NCI-H69 (cell line): ENCODE measurements at regions not wholly inside any gene's neighbourhood (a gene's known extent, or its start where the extent isn't known, plus 50 kb on each side); places are given as distances from the start of the nearest gene placed in this dataset.
"Not testable (repeated sequence)": the region's sequence is repeated elsewhere in the genome, so short reads cannot be mapped to it uniquely, and the experiment has no call there.

Source experiments
- DNase-seq: peaks from one replicate; lab custom pipeline; 2025; lab: John Stamatoyannopoulos, UW

DNA sequence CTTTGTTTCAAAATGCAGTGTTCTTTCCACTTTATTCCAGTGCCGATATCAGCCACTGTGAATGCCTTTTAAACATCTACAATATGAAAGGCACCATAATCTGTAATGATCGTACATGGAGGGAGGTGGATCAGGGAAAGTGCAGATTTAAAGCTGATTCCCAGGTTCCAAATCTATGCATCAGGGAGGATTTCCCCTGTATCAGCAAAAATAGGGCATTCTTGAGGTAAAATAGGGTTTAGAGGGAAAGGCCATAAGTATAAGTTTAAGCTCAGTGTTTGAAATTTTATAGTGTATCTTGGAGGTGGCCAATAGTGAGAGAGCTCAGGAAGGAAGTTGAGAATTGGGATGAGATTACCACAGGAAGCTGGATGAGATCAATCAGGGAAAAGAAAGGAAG, 289.7 kb upstream of the ID4 start:
- DNase-seq, result no peak

DNA sequence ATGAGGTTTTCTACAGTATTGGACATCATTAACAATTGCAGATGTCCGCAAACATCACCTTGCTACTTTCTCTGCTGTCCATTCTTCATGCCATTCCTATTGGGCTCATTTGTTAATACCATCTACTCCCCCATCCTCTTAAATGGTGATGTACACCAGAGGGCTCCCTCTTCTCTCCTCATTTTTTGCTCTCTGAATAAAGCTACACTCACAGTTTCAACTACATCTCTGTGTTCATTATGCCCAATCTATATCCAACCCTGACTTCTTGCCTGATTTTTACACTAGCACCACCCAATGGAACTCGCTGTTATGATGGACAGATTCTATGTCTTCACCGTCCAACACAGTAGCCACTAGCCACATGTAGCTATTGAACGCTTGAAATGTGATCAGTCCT, 288.1 kb upstream of the ID4 start:
- peak; percentile 44 for DNase-seq

DNA sequence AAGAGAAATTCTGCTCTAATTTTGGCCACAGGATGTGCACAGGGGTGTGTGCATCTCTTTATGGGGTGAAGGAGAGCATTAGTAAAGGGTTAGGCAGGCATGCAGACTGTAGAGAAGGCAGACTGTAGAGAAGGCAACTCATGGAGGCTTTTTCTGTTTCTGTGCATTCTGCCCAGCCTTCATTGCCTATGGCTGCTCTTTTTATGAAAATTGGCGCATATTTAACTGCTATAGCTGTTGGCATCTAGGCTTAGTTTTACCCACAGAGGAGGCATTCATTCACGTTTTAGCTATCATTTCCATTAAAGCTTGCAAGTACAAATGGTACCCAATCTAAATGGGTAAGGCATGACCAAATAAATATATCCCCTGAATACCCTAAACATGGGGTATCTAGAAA, 286.8 kb upstream of the ID4 start:
- DNase-seq, result no peak

DNA sequence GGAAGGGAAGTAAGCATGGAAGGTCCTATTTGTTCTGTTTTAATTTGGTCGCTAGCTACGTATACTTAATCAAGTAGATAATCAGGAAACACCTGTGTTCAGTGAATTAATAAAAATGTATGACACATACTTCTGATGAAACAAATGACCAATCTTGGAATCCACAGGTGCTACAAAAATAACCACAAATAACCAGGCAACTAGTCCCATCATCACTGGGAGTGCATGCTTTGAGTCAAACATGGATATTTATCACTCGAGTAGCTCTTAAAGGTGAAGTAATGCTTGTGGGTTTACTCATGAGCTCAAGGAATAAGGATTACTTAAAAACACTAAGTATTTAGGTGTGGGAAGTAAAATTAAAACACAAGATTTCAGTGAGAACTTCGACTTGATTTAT, 285.6 kb upstream of the ID4 start:
- no peak for DNase-seq

DNA sequence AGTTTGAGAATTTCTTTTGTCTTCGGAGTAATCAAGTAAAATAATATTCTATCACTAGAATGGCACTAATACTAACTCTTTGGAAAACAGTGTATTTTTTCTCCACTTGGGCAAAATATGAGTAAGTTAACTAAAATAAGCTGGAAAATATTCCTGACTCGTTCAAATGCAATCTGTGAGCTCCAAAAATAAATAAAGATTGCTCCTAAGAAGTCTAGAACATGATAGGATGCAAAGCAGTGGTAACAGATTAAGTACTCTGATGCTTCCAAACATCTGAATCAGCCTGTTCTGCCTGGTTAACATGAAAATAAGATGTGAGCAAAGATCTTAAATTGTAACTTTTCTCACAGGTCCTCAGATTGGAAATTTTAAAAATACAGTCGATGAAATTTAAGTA, 285.1 kb upstream of the ID4 start:
- DNase-seq, result no peak

DNA sequence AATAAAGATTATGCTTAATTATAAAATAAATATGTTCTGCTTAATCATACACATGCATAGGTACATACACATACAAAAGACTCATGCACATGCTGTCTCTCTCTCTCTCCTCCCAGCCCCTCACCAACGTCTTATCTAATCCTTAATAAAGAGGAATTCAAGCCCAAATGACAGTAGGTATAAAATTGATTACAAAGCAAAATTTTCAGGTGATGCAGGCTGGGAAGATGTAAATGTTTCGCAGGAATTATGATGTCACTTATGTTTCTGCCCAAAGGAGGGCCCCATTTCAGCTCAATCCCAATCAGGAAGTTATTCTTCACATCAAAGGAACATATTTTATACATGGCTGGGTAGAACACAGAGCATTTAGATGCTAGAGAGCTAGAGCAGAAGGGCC, 284.6 kb upstream of the ID4 start:
- no peak for DNase-seq

DNA sequence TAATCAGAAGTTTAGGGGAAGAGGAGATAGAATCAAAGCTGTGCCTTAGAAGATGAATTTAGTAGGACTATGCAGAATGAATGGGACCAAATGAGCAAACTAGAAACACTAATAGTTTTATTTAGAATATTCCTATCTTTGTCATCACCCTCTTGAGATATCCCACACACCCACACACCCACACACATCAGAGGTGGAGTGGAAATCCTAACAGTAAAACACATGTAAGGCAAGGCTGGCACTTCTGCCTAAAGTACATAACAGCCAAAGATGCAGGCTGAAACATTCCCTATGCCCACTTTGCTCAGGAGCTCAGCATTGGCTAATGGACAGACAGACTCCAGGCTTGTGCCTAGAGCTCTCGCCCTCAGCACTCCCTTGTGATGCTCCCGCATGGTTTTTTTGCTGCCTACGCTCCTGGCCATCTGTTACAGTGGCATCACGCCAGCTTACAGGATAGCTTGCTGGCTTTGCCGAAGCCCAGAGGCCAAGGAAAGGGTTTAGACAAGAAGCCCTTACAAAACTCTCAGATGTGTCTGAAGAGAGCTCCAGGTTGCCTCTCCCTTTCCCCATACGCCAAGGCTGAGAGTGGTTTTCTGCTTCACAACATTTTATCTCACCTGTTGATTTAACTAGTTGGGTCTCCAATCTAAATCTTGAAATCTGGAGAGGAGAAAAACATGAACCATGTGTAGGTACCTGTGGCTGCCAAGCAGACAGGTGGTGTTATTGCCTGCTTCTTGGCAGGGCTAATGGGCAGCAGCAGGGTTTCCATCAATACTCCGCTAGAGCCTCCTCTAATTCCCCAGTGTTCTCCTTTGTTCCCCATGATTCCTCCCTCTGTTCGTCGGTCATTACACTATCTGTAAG, 282.6 kb upstream of the ID4 start:
- peak; percentile 100 for DNase-seq

DNA sequence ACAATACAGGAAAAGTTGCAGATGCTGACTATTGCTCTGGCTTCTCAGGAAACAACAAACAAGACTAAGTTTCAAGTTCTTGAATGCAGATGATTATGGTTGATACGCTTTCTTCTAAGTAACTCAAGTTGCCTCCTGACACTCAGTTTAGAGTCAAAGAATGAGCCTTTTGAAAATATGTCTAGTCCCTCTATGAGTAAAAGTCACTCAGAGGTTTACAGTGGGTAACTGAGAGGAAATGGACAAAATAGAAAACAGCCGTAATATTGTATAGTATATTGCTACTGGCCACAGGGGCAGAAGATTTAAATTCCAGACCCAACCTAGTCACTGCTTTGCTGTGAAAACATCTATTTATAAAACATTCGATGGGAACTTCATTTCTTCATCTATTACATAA, 280.0 kb upstream of the ID4 start:
- DNase-seq, result no peak

DNA sequence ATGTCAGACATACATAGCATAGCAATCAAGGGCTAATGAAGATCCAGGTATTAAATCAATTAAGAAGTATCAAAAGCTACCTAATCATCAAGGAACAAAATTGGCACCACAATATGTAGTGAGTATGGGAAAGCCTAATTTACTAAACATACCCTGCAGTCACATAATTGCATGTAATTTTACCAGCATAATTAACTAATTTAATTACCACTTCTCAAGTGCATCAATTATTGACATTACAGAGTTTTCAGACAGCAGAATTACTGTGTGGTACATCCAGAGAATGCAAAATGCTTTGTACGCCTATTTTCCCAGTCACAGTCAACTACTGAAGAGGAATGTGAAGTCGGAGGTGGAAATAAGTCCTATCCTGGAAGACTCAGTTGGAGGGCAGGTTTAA, 279.0 kb upstream of the ID4 start:
- DNase-seq, result peak; percentile 98

DNA sequence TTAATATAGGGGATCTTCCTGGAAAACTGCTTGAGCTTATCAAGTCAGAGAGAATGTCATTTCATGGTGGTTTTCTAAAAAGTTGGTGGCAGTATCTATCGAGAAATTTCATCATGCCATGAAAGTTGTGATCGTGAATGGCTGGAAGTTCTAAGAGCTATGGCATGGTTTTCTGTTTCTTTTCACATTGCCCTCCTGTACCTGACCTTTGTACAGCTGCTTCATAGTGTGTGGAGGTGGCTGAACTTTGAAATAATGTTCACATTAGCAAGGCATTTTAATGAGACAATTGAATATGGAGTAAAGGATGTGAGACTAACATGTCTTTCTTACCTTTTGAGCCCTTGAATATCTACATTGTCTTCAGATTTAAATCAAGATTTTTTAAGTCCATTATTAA, 278.2 kb upstream of the ID4 start:
- DNase-seq, result no peak

DNA sequence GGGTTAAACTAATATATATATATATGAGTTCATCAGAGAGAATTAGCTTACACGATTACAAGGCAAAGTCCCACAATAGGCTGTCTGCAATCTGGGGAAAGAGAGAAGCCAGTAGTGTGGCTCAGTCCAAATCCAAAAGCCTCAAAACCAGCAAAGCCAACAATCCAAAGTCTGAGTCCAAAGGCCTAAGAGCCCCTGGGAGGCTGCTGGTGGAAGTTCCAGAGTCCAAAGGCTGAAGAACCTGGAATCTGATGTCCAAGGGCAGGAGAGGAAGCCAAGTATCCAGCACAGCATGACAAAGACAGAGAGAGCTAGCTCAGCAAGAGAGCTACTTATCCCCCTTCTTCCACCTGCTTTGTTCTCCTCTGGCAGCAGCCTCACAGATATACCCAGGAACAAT, 274.7 kb upstream of the ID4 start:
- peak; percentile 11 for DNase-seq

DNA sequence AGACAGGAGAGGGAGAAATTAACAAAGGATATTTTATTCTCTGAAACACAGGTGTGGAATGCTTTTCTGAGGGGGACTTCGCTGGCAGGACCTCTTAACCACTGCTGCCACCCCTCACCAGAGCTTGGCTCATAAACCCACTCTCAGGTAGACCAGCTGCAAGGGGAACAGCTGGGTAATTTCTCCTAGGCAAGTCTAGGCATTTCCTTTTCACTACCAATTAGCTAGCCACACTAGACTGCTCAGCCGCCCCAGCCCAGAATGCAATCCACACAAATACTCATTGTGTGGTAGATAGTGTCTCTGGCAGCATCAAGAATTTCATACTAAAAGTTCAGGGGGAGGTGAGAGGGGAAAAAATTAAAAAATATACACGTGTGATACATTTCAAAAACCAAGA, 267.6 kb upstream of the ID4 start:
- peak; percentile 81 for DNase-seq

DNA sequence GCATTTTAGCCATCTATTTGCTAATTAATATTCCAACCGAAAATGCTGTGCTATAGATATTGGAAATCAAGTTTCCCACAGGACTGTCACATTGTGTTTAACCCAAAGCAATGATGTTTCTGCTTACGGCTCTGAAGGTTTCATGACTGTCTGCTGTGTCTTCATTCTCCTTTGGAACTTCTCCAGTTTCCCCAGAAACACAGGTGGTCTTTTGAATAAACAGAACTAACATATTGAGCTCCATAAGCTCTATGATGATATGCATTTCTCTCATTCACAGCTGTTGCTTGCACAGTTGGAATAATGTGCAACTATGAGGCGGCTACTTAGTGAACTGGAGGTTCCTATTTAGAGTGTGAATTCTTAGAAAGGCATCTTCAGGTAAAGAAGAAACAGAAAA, 266.0 kb upstream of the ID4 start:
- DNase-seq, result peak; percentile 70

DNA sequence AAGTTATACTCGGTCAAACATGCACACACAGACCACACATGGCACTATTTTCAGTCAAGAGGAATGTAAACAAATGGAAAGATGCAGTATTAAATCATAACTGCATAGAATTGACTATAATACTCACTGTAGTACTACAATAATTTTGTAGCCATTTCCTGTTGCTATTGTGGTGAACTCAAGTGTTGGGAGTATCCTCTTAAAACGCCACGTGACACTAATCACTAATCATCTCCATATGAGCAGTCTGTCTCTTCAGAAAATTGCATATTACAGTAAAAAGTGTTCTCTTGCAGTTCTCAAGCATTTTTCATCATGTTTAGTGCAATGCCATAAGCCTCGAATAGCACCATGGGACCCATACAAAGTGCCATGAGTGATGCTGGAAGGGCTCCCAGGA, 258.7 kb upstream of the ID4 start:
- DNase-seq, result no peak

DNA sequence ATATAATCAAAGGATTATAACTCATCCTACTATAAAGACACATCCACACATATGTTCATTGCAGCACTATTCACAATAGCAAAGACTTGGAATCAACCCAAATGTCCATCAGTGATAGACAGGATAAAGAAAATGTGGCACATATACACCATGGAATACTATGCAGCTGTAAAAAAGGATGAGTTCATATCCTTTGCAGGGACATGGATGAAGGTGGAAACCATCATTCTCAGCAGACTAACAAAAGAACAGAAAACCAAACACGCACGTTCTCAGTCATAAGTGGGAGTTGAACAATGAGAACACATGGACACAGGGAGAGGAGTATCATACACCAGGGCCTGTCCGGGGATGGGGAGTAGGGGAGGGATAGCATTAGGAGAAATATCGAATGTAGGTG, 253.0 kb upstream of the ID4 start:
- not testable (repeated sequence) for DNase-seq

DNA sequence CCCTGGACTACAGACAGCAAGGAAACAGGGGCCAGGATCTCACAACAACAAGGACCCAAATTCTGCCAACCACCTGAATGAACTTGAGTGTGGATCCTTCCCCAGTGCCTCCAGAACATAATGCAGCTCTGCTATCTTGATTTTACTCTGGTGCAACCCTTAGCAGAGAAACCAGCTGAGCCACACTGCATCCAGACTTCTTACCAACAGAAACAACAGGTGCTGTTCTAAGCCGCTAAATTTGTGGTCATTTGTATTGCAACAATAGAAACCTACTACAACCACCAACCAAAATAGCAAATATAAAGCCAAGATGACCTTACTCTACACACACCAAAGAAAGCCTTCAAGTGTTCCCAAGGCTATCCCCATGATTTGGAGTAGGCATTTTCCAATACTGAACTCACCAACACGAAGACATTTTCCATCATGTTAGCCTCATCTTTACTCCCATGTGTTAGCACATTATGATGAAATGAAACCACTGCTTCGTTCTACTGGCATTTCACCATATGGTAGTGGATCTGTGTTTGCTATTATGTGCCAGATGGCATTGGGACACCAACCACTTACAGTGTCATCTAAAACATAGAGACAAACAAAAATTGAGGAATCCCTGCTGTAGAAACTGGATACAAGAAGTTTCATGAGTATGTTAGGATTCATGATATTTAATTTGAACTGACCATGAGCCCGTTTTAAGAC, 249.8 kb upstream of the ID4 start:
- peak; percentile 76 for DNase-seq

DNA sequence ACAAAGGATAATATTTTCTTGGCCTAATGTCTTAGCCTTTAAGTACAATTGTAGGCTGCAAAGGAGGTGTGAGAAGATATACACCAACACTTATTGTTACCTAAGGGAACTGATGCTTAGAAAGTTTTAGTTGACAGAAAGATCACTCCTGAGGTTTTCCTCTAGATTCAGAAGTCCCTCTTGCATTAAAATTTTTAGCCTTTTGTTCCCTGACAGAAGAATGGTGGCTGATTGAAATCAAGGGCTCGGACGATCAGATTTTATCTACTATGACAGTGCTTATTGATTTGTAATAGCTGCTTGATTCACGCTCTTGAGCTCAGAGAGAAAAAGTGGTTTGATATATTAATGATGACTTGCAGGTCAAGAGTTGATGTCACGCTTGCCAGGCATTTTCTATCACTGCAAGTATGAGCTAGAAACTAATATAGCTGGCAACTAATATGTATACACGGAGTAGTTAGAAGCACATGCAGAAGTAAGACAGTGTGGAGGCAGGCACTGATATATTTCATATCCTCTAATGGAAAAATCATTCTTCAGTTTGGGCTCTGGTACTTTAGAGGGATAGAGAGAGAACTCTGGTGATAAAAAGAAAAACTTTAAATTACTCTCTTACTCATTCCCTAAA, 246.6 kb upstream of the ID4 start:
- no peak for DNase-seq

DNA sequence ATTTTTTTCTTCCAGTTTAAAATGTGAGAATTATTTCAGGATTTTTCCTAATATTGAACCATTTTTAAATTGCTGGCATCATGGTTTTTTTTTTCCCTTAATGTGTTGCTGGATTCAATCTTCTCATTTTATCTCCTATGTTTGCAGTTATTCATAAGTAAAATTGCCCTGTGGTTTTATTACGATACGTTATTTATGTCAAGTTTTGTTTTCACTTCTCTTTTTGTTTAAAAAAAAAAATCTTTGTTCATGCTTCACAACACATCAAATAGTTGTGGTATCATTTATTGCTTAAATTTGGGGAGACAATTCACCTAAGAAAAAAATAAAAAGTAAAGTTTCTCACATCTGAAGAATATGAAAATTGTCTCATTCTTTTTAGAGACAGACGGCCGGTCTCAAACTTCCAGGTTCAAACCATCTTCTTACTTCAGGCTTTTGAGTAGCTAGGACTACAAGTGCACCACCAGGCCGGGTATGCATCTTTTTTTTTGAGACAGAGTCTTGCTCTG, 239.3 kb upstream of the ID4 start:
- DNase-seq, result no peak

DNA sequence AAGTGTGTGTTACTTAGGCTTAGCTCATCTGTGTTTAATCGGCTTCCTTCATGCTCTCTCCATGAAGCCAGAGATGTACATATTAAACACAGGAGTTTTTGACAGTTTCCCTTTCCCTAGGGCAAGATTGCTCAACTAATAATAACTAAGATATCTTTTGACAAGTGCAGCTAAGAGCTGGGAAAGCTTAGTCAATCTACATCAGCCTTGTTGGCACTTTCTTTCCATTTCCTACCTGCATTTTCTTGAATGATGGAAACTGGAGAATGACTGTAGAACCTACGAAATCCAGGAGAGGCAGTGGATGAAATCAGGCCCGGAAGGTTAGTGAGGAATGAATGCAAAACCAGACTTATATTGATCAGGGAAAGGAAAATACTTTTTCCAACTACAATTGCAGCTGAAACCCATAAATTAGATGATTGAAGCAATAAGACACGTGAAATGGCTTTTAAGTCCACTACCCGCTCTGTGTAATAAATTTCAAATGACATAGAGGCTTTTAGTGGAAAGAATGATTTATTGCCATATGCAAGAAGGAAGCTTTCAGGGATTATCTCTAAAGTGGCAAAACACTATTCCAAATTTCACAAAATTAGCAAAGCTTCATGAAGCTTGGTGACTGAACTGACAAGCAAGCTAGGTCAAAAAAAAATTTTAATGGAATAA, 237.2 kb upstream of the ID4 start:
- peak; percentile 62 for DNase-seq

DNA sequence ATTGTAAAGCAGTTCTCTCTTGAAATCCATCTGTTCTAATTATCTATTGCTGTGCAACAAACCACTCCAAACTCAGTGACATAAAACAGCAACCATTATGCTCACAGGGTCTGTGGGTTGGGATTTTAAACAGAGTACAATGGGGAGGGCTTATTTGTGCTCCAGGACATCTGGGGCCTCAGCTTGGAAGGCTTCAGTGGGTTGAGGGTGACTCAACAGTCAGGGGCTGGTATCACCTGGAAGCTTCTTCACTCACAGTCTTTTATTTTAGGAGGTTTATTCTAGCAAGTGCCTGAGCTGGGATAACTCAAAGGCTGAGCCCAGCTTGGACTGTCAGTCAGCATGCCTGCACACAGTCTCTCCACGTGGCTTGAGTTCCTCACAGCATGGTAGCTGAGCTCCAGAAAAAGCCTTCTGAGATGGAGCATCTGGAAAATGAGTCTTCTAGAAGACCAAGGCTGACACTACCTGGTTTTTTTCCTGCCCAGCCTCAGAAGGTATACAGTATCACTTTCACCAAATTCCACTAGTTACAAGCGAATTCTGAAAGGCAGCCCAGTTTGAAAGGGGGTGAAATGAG, 234.6 kb upstream of the ID4 start:
- DNase-seq, result peak; percentile 58

DNA sequence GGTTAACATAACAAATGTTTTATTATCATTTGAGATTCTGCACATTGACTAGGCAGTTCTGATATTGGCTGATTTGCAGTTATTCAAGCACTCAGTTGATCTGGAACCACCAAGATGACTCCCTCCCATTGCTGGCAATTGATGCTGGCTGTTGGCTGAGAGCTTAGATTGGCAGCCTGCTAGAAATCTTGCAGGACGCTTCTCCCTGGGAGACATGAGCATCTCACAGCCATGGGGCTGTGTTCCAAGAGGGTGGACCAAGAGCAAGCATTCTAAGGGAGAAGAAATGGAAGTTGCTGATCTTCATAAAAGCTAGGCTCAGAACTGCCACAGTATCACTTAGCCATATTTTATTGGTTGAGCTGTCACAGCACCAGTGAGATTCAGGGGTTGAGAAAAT, 233.4 kb upstream of the ID4 start:
- no peak for DNase-seq

DNA sequence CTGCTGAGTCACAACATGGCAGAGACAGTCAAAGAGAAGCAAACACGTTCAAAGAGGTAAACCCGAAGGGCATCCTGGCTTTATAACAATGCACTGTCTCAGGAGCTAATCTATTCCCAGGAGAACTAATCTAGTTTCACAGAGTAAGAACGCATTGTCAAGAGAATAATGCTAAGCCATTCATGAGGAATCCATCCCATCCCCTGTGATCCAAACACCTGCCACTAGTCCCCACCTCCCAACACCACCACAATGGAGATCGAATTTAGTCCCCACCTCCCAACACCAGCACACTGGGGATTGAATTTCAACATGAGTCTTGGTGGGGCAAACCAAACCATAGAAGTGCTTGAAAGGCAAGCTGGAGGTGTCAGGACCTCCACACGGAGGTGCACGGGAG, 231.5 kb upstream of the ID4 start:
- DNase-seq, result peak; percentile 24
